ENCODE measurements at regions not wholly inside any gene's neighbourhood (a gene's known extent, or its start where the extent isn't known, plus 50 kb on each side); places are given as distances from the start of the nearest gene placed in this dataset.

GRCh38 chr7:54860003-54860775, 101.2 kb upstream of the SEC61G start:
- Histone ChIP-seq H3K36me3 (ENCODE audit: control insufficient read depth in 2 of 2, insufficient read depth in 2 of 2, low read length in 1 of 2) (no peaks in the 10 kb centered on the region), H3K27ac (ENCODE audit: low read depth in 1 of 2, low read length in 1 of 2) (no peak overlapping the region), H3K4me3 (ENCODE audit: low read length in 2 of 2) (no peak overlapping the region), H3K4me1 (ENCODE audit: control insufficient read depth in 2 of 2, insufficient read depth in 2 of 2, low read length in 2 of 2) (no peaks in the 10 kb centered on the region), H3K27me3 (ENCODE audit: control insufficient read depth in 2 of 2, insufficient read depth in 1 of 2, low read length in 1 of 2) (no peaks in the 10 kb centered on the region), H3K9me3 (ENCODE audit: control insufficient read depth in 2 of 2, insufficient read depth in 1 of 2, low read length in 1 of 2) (no peaks in the 10 kb centered on the region)
- 77% methylated on average over 4 of the region's 4 CpGs for WGBS
- no peak for DNase-seq (ENCODE audit: low read depth in 6 of 9, low spot score in 9 of 9)

- Histone ChIP-seq H3K4me1 (ENCODE audit: control insufficient read depth in 2 of 2, insufficient read depth in 2 of 2, low read length in 2 of 2) (no peaks in the 10 kb centered on the region), H3K4me3 (ENCODE audit: low read length in 2 of 2) (no peak overlapping the region), H3K36me3 (ENCODE audit: control insufficient read depth in 2 of 2, insufficient read depth in 2 of 2, low read length in 1 of 2) (no peaks in the 10 kb centered on the region), H3K9me3 (ENCODE audit: control insufficient read depth in 2 of 2, insufficient read depth in 1 of 2, low read length in 1 of 2) (no peaks in the 10 kb centered on the region), H3K27ac (ENCODE audit: low read depth in 1 of 2, low read length in 1 of 2) (no peak overlapping the region), H3K27me3 (ENCODE audit: control insufficient read depth in 2 of 2, insufficient read depth in 1 of 2, low read length in 1 of 2) (no peaks in the 10 kb centered on the region)
- DNase-seq (ENCODE audit: low read depth in 6 of 9, low spot score in 9 of 9): no peak
Measured at GRCh38 chr7:54860843-54861242, 101.8 kb upstream of the SEC61G start.

- WGBS: 44% methylated on average over 6 of the region's 6 CpGs
- no peaks in the 10 kb centered on the region for H3K36me3 ChIP-seq (ENCODE audit: control insufficient read depth in 2 of 2, insufficient read depth in 2 of 2, low read length in 1 of 2)
- no peak overlapping the region for H3K27ac ChIP-seq (ENCODE audit: low read depth in 1 of 2, low read length in 1 of 2)
- H3K4me1 ChIP-seq (ENCODE audit: control insufficient read depth in 2 of 2, insufficient read depth in 2 of 2, low read length in 2 of 2): no peaks in the 10 kb centered on the region
- H3K9me3 ChIP-seq (ENCODE audit: control insufficient read depth in 2 of 2, insufficient read depth in 1 of 2, low read length in 1 of 2): no peaks in the 10 kb centered on the region
- H3K27me3 ChIP-seq (ENCODE audit: control insufficient read depth in 2 of 2, insufficient read depth in 1 of 2, low read length in 1 of 2): no peaks in the 10 kb centered on the region
- no peak for DNase-seq (ENCODE audit: low read depth in 6 of 9, low spot score in 9 of 9)
- no peak overlapping the region for H3K4me3 ChIP-seq (ENCODE audit: low read length in 2 of 2)
Measured at GRCh38 chr7:54864663-54865062, 105.7 kb upstream of the SEC61G start.

- WGBS: 97% methylated on average over 1 of the region's 1 CpG
- H3K36me3 ChIP-seq (ENCODE audit: control insufficient read depth in 2 of 2, insufficient read depth in 2 of 2, low read length in 1 of 2): no peaks in the 10 kb centered on the region
Measured at GRCh38 chr7:54869523-54869922, 110.5 kb upstream of the SEC61G start.

GRCh38 chr7:54874804-54875203, 115.8 kb upstream of the SEC61G start:
- no peaks in the 10 kb centered on the region for H3K4me1 ChIP-seq (ENCODE audit: control insufficient read depth in 2 of 2, insufficient read depth in 2 of 2, low read length in 2 of 2)
- H3K27ac ChIP-seq (ENCODE audit: low read depth in 1 of 2, low read length in 1 of 2): no peak overlapping the region
- no peaks in the 10 kb centered on the region for H3K9me3 ChIP-seq (ENCODE audit: control insufficient read depth in 2 of 2, insufficient read depth in 1 of 2, low read length in 1 of 2)
- H3K4me3 ChIP-seq (ENCODE audit: low read length in 2 of 2): no peak overlapping the region
- no peaks in the 10 kb centered on the region for H3K27me3 ChIP-seq (ENCODE audit: control insufficient read depth in 2 of 2, insufficient read depth in 1 of 2, low read length in 1 of 2)
- DNase-seq (ENCODE audit: low read depth in 6 of 9, low spot score in 9 of 9): no peak
- WGBS: 58% methylated on average over 1 of the region's 1 CpG
- H3K36me3 ChIP-seq (ENCODE audit: control insufficient read depth in 2 of 2, insufficient read depth in 2 of 2, low read length in 1 of 2): no peaks in the 10 kb centered on the region

More at GRCh38 chr7:54869523-54869922, 110.5 kb upstream of the SEC61G start:
- no peak overlapping the region for H3K4me3 ChIP-seq (ENCODE audit: low read length in 2 of 2)
- no peak overlapping the region for H3K27ac ChIP-seq (ENCODE audit: low read depth in 1 of 2, low read length in 1 of 2)
- no peaks in the 10 kb centered on the region for H3K27me3 ChIP-seq (ENCODE audit: control insufficient read depth in 2 of 2, insufficient read depth in 1 of 2, low read length in 1 of 2)
- no peaks in the 10 kb centered on the region for H3K4me1 ChIP-seq (ENCODE audit: control insufficient read depth in 2 of 2, insufficient read depth in 2 of 2, low read length in 2 of 2)
- H3K9me3 ChIP-seq (ENCODE audit: control insufficient read depth in 2 of 2, insufficient read depth in 1 of 2, low read length in 1 of 2): no peaks in the 10 kb centered on the region
- no peak for DNase-seq (ENCODE audit: low read depth in 6 of 9, low spot score in 9 of 9)

GRCh38 chr7:54877683-54878082, 118.7 kb upstream of the SEC61G start:
- Histone ChIP-seq H3K27ac (ENCODE audit: low read depth in 1 of 2, low read length in 1 of 2) (no peak overlapping the region), H3K36me3 (ENCODE audit: control insufficient read depth in 2 of 2, insufficient read depth in 2 of 2, low read length in 1 of 2) (no peaks in the 10 kb centered on the region), H3K4me3 (ENCODE audit: low read length in 2 of 2) (no peak overlapping the region), H3K4me1 (ENCODE audit: control insufficient read depth in 2 of 2, insufficient read depth in 2 of 2, low read length in 2 of 2) (no peaks in the 10 kb centered on the region), H3K27me3 (ENCODE audit: control insufficient read depth in 2 of 2, insufficient read depth in 1 of 2, low read length in 1 of 2) (no peaks in the 10 kb centered on the region), H3K9me3 (ENCODE audit: control insufficient read depth in 2 of 2, insufficient read depth in 1 of 2, low read length in 1 of 2) (no peaks in the 10 kb centered on the region)
- DNase-seq (ENCODE audit: low read depth in 6 of 9, low spot score in 9 of 9): no peak
- WGBS: 63% methylated on average over 2 of the region's 2 CpGs

GRCh38 chr7:54878339-54878738, 119.3 kb upstream of the SEC61G start:
- no peak for DNase-seq (ENCODE audit: low read depth in 6 of 9, low spot score in 9 of 9)
- no peaks in the 10 kb centered on the region for H3K4me1 ChIP-seq (ENCODE audit: control insufficient read depth in 2 of 2, insufficient read depth in 2 of 2, low read length in 2 of 2)
- H3K9me3 ChIP-seq (ENCODE audit: control insufficient read depth in 2 of 2, insufficient read depth in 1 of 2, low read length in 1 of 2): no peaks in the 10 kb centered on the region
- no peaks in the 10 kb centered on the region for H3K36me3 ChIP-seq (ENCODE audit: control insufficient read depth in 2 of 2, insufficient read depth in 2 of 2, low read length in 1 of 2)
- no peak overlapping the region for H3K4me3 ChIP-seq (ENCODE audit: low read length in 2 of 2)
- no peaks in the 10 kb centered on the region for H3K27me3 ChIP-seq (ENCODE audit: control insufficient read depth in 2 of 2, insufficient read depth in 1 of 2, low read length in 1 of 2)
- H3K27ac ChIP-seq (ENCODE audit: low read depth in 1 of 2, low read length in 1 of 2): no peak overlapping the region
- WGBS: 71% methylated on average over 1 of the region's 1 CpG

- Histone ChIP-seq H3K27me3 (ENCODE audit: control insufficient read depth in 2 of 2, insufficient read depth in 1 of 2, low read length in 1 of 2) (no peaks in the 10 kb centered on the region), H3K4me3 (ENCODE audit: low read length in 2 of 2) (no peak overlapping the region), H3K9me3 (ENCODE audit: control insufficient read depth in 2 of 2, insufficient read depth in 1 of 2, low read length in 1 of 2) (no peaks in the 10 kb centered on the region), H3K27ac (ENCODE audit: low read depth in 1 of 2, low read length in 1 of 2) (no peak overlapping the region), H3K36me3 (ENCODE audit: control insufficient read depth in 2 of 2, insufficient read depth in 2 of 2, low read length in 1 of 2) (no peaks in the 10 kb centered on the region), H3K4me1 (ENCODE audit: control insufficient read depth in 2 of 2, insufficient read depth in 2 of 2, low read length in 2 of 2) (no peaks in the 10 kb centered on the region)
- no peak for DNase-seq (ENCODE audit: low read depth in 6 of 9, low spot score in 9 of 9)
- 89% methylated on average over 2 of the region's 2 CpGs for WGBS
Measured at GRCh38 chr7:54879776-54880175, 120.8 kb upstream of the SEC61G start.

- no peak overlapping the region for H3K27ac ChIP-seq (ENCODE audit: low read depth in 1 of 2, low read length in 1 of 2)
- H3K4me3 ChIP-seq (ENCODE audit: low read length in 2 of 2): no peak overlapping the region
- no peaks in the 10 kb centered on the region for H3K36me3 ChIP-seq (ENCODE audit: control insufficient read depth in 2 of 2, insufficient read depth in 2 of 2, low read length in 1 of 2)
- H3K4me1 ChIP-seq (ENCODE audit: control insufficient read depth in 2 of 2, insufficient read depth in 2 of 2, low read length in 2 of 2): no peaks in the 10 kb centered on the region
- H3K9me3 ChIP-seq (ENCODE audit: control insufficient read depth in 2 of 2, insufficient read depth in 1 of 2, low read length in 1 of 2): no peaks in the 10 kb centered on the region
- H3K27me3 ChIP-seq (ENCODE audit: control insufficient read depth in 2 of 2, insufficient read depth in 1 of 2, low read length in 1 of 2): no peaks in the 10 kb centered on the region
- 82% methylated on average over 11 of the region's 11 CpGs for WGBS
- DNase-seq (ENCODE audit: low read depth in 6 of 9, low spot score in 9 of 9): no peak
Measured at GRCh38 chr7:54880326-54880989, 121.4 kb upstream of the SEC61G start.
